HCT116 (cell line): ENCODE measurements at regions not wholly inside any gene's neighbourhood (a gene's known extent, or its start where the extent isn't known, plus 50 kb on each side); places are given as distances from the start of the nearest gene placed in this dataset.

Source experiments
- FOSL1 ChIP-seq: IDR thresholded peaks from 2 replicates; pipeline ENCODE4 v1.6.1; 2012; ENCODE audit warnings: low read depth
- TF ChIP-seq, protein P1 (sequence below), 3 experiments: fragments of 200-600 bp in 1 of 3; sonication (generic) in 1 of 3; IDR thresholded peaks in 2 of 3; conservative IDR thresholded peaks in 1 of 3; 2 replicates each; pipeline ENCODE4 v1.5.1; 2012 to 2017; ENCODE audit warnings: low read depth in 2 of 3, low read length in 2 of 3, antibody characterized with exemption in 1 of 3, borderline replicate concordance in 1 of 3, control low read depth in 1 of 3, mild to moderate bottlenecking in 1 of 3, mixed read lengths in 1 of 3, mixed run types in 1 of 3, moderate library complexity in 1 of 3; ENCODE audit not compliant: insufficient read depth in 1 of 3

DNA sequence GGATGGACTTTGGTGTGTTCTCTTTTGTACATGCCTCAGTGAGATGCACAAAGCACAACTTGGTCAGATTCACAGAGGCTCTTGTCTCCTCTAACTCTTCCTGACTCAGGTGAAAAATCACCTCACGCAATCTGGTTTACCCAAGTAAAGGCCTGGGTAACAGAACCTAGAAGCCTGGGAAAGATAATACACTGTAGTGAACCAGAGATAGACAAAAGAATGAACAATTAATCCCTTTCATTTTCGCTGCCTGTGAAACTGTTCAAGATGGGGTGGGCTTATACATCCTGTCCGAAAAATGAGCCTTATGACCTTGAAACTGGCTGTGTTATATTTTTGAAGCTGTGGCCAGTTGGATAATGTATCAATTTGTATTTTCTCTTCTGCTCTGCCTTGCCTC is 678.9 kb upstream of the TEX47 start:
- TF ChIP-seq, protein P1, sequence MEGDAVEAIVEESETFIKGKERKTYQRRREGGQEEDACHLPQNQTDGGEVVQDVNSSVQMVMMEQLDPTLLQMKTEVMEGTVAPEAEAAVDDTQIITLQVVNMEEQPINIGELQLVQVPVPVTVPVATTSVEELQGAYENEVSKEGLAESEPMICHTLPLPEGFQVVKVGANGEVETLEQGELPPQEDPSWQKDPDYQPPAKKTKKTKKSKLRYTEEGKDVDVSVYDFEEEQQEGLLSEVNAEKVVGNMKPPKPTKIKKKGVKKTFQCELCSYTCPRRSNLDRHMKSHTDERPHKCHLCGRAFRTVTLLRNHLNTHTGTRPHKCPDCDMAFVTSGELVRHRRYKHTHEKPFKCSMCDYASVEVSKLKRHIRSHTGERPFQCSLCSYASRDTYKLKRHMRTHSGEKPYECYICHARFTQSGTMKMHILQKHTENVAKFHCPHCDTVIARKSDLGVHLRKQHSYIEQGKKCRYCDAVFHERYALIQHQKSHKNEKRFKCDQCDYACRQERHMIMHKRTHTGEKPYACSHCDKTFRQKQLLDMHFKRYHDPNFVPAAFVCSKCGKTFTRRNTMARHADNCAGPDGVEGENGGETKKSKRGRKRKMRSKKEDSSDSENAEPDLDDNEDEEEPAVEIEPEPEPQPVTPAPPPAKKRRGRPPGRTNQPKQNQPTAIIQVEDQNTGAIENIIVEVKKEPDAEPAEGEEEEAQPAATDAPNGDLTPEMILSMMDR (IDR thresholded peaks at IDR 0.05 in 2 of 3, conservative IDR thresholded peaks at IDR 0.05 in 1 of 3; ENCODE audit: borderline replicate concordance in 1 of 3, insufficient read depth in 1 of 3, low read depth in 2 of 3, low read length in 2 of 3): no peak
- no peak for TF ChIP-seq FOSL1
